ENCODE measurements at regions not wholly inside any gene's neighbourhood (a gene's known extent, or its start where the extent isn't known, plus 50 kb on each side); places are given as distances from the start of the nearest gene placed in this dataset.

DNA sequence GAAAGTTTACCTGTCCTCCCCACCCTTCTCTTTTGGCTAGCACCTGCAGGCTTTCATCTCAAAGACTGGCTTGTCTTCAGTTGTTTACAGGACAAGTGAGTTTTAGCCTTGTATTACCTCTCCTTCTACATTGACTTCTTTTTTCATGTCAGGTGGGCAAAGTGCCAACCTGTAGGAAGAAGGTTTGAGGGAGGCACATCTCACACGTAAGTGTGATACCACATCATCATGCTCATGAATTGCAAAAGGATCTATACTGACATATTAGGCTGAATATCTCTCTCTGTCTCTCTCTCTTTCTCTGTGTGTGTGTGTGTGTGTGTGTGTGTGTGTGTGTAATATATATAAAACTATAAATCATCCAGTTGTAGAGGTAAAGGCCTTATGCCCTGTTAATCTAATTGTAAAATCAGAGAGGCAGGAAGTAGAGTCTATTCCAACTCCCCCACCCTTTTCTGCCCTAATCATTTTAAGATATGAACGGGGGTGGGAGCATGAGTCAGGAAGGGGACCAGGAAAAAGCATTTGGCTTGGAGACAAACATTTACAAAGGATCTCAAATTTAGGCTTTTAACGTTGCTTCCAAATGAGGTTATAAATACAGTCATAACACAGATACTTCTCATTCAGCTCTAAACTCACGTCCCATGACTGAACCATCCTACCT, 107.0 kb upstream of the PFN2 start:
- TF ChIP-seq CTCF (IDR thresholded peaks at IDR 0.05) (no peak), ZFX (IDR thresholded peaks at IDR 0.05; ENCODE audit: borderline replicate concordance) (no peak)

Measured in 22Rv1 (cell line).